ENCODE measurements at regions not wholly inside any gene's neighbourhood (a gene's known extent, or its start where the extent isn't known, plus 50 kb on each side); places are given as distances from the start of the nearest gene placed in this dataset.
"Not testable (repeated sequence)": the region's sequence is repeated elsewhere in the genome, so short reads cannot be mapped to it uniquely, and the experiment has no call there.

DNA sequence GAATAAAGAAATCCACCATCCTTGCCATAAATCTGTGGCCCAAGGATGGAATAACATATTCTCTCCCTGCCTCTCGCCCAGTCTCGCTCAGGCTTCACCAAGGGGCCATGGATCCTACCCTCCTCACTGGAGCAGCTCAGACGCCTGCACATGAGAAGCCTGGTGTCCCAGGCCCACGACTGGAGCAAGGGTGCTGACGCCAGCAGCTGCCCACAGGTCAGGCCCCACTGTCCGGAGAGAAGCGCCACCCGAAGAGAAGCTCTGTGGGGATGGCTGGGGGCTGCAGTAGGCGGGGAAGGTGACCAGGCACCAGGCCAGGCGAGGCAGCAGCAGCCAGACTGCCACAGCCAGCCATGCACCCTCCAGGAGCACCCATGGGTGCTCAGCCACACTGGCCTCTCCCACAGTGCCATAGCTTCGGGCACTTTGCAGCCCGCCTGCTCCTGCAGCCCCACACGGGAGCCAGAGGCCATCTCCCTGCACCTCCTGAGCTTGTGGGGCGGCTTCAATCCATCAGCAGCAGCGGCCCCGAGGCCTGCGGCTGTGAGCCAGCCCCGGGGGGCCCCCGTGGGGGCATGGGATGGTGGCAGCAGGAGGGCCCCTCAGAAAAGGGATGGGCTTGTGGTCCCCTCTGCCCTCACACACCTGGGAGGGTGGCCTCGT is 286.2 kb upstream of the SGK1 start:
- no peak overlapping the region for H3K4me3 ChIP-seq (ENCODE audit: low read length)
- DNase-seq (ENCODE audit: low read depth, low spot score), result no peak

DNA sequence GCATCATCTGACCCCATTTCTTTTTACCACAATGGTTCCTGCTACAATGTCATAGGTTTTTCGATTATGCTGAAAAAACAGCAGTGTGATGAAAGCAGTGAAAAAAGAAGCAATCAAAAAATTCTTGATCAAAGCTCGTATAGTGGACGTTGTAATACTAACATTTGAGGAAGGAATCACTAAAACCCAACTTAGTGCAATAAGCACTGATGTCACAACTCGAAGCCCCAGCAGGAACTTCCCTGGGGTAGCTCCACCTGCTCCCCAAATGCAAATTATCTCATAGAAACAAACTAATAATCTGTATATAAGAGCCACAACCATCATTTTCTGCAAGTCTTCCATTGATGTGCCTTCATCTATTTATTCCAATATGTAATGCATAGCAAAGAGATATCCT is 285.6 kb upstream of the SGK1 start:
- H3K4me3 ChIP-seq (ENCODE audit: low read length), result no peak overlapping the region
- DNase-seq (ENCODE audit: low read depth, low spot score), result no peak

- no peak overlapping the region for H3K4me3 ChIP-seq (ENCODE audit: low read length)
- DNase-seq (ENCODE audit: low read depth, low spot score), result no peak
Measured at GRCh38 chr6:134602123-134602522, 284.2 kb upstream of the SGK1 start.

GRCh38 chr6:134600671-134601070 is 282.8 kb upstream of the SGK1 start:
- no peak overlapping the region for H3K4me3 ChIP-seq (ENCODE audit: low read length)
- DNase-seq (ENCODE audit: low read depth, low spot score), result no peak

- H3K4me3 ChIP-seq (ENCODE audit: low read length), result no peak overlapping the region
- no peak for DNase-seq (ENCODE audit: low read depth, low spot score)
Measured at GRCh38 chr6:134599079-134599478, 281.2 kb upstream of the SGK1 start.

- no peak for DNase-seq (ENCODE audit: low read depth, low spot score)
- H3K4me3 ChIP-seq (ENCODE audit: low read length), result no peak overlapping the region
Measured at GRCh38 chr6:134596191-134596590, 278.3 kb upstream of the SGK1 start.

GRCh38 chr6:134594881-134595280 is 277.0 kb upstream of the SGK1 start:
- no peak overlapping the region for H3K4me3 ChIP-seq (ENCODE audit: low read length)
- DNase-seq (ENCODE audit: low read depth, low spot score), result no peak

DNA sequence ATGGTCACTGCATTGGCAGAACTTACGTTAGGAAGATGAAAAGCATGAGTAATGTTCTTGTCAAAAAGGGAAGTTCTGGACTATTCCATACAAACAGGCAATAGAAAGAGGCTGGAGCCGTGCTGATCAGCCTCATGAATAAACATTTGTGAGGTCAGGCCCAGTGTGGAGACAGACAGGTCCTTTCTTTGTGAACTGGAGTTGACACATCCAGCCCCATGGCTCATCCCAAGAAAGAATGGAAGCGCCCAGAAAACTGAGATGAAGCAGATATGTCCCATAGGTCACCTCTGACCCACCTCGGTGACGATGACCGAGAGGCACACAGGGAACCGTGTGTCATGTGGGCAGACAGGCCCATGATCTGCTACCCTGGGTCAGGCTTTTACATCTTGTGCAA is 276.0 kb upstream of the SGK1 start:
- H3K4me3 ChIP-seq (ENCODE audit: low read length), result no peak overlapping the region
- DNase-seq (ENCODE audit: low read depth, low spot score), result no peak

GRCh38 chr6:134593442-134593841 is 275.5 kb upstream of the SGK1 start:
- no peak overlapping the region for H3K4me3 ChIP-seq (ENCODE audit: low read length)
- no peak for DNase-seq (ENCODE audit: low read depth, low spot score)

GRCh38 chr6:134593024-134593423 is 275.1 kb upstream of the SGK1 start:
- DNase-seq (ENCODE audit: low read depth, low spot score), result no peak
- H3K4me3 ChIP-seq (ENCODE audit: low read length), result no peak overlapping the region

DNA sequence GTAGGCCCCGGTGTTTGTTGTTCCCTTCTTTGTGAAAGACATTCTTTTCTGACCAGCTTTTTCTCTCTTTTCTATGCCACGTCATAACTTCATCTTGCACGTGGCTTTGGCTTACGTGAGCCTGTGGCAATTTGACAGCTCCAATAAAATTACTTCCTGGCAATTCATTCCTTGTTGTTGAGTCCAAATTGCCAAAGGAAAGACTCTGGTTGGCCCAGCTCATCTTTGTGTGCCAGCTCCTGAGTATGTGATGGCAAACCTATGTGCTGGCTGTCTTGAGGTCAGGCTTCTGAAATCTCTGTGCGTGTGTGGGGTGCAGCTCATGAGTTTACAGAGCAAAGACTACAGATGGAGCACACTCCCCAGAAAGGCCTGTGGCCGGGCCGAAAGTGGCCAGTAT is 272.5 kb upstream of the SGK1 start:
- no peak overlapping the region for H3K4me3 ChIP-seq (ENCODE audit: low read length)
- DNase-seq (ENCODE audit: low read depth, low spot score), result no peak

GRCh38 chr6:134590004-134590403 is 272.1 kb upstream of the SGK1 start:
- no peak overlapping the region for H3K4me3 ChIP-seq (ENCODE audit: low read length)
- DNase-seq (ENCODE audit: low read depth, low spot score), result no peak

GRCh38 chr6:134589512-134589911 is 271.6 kb upstream of the SGK1 start:
- H3K4me3 ChIP-seq (ENCODE audit: low read length), result no peak overlapping the region
- no peak for DNase-seq (ENCODE audit: low read depth, low spot score)

- H3K4me3 ChIP-seq (ENCODE audit: low read length), result no peak overlapping the region
- DNase-seq (ENCODE audit: low read depth, low spot score), result no peak
Measured at GRCh38 chr6:134588267-134588666, 270.4 kb upstream of the SGK1 start.

DNA sequence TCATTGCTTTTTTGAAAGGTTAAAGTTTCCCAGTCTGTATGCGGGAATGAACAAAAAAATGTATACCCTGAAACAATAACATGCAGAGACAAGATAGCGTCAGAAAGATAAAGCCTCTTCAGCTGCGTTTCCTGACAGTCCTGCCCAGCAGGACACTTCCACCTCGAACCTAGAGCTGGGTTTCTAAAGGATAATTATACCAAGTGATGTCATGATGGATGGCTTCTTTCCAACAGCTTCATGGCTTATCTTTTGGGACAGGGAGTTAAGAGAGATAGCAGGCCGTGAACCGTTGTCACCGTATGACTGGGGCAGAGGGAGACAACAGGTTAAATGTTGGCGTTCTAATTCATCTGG is 267.6 kb upstream of the SGK1 start:
- no peak for DNase-seq (ENCODE audit: low read depth, low spot score)
- H3K4me3 ChIP-seq (ENCODE audit: low read length), result no peak overlapping the region

- no peak for DNase-seq (ENCODE audit: low read depth, low spot score)
- no peak overlapping the region for H3K4me3 ChIP-seq (ENCODE audit: low read length)
Measured at GRCh38 chr6:134584847-134585516, 267.1 kb upstream of the SGK1 start.

DNA sequence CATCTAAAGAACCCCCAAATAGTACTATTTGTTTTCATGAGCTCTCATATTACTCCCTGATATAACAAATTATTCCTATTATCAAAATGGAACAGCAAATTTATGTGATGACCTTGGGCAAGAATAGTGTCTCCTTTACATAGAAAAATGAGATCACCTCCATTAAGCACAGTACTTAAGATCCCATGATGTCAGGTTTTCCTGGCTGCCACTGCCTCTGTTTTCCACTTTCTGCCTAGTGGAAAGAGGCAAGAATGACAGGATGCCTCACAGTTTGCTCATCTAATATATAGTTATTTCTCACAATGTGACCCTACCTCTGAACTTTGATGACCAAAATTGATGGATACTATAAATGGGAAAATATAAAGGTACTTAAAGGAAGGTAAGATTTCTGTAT is 260.1 kb upstream of the SGK1 start:
- no peak for DNase-seq (ENCODE audit: low read depth, low spot score)
- H3K4me3 ChIP-seq (ENCODE audit: low read length), result no peak overlapping the region

GRCh38 chr6:134575221-134575620 is 257.3 kb upstream of the SGK1 start:
- DNase-seq (ENCODE audit: low read depth, low spot score), result no peak

DNA sequence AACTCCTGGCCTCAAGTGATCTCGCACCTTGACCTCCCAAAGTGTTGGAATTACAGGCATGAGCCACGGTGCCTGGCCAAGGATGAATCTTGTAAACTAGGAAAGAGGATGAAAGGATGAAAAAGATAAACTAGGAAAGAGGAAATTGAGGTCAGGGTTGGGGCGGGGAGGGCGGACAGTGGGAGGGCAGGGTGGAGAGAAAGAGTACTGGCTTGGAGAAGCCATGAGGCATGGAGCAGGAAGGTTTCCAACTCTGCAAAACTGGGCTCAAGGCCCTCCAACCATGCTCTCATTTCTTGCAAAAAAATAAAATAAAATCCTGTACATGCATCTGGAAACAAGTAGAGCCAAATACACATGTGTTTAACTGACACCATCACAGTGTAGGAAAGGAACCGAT is 256.6 kb upstream of the SGK1 start:
- no peak for DNase-seq (ENCODE audit: low read depth, low spot score)
- H3K4me3 ChIP-seq (ENCODE audit: low read length), result no peak overlapping the region

More at GRCh38 chr6:134575221-134575620, 257.3 kb upstream of the SGK1 start:
- no peak overlapping the region for H3K4me3 ChIP-seq (ENCODE audit: low read length)

GRCh38 chr6:134569996-134570395 is 252.1 kb upstream of the SGK1 start:
- H3K4me3 ChIP-seq (ENCODE audit: low read length); DNase-seq (ENCODE audit: low read depth, low spot score): not testable (repeated sequence)

DNA sequence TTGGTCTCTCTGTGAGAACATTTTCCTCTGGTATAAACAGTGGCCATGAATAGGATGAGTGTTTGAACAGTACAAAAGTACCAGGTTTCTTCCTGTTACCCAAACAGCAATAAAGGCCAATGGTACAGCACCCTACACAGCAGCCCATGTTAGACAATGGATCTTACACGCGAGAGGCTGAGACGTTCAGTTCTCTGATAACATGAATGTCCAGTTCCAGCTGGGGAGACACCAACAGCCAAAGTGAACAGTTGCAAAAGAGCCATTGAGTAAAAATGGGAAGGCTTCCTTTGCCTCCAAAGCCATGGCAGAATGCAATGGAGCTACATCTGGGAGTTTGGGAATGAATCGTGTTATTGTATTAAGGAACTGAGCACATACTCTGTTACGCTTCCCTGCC is 246.8 kb upstream of the SGK1 start:
- no peak overlapping the region for H3K4me3 ChIP-seq (ENCODE audit: low read length)
- DNase-seq (ENCODE audit: low read depth, low spot score), result no peak

Data from Jurkat, Clone E6-1 (cell line).